ENCODE measurements at regions not wholly inside any gene's neighbourhood (a gene's known extent, or its start where the extent isn't known, plus 50 kb on each side); places are given as distances from the start of the nearest gene placed in this dataset.
"Not testable (repeated sequence)": the region's sequence is repeated elsewhere in the genome, so short reads cannot be mapped to it uniquely, and the experiment has no call there.

DNA sequence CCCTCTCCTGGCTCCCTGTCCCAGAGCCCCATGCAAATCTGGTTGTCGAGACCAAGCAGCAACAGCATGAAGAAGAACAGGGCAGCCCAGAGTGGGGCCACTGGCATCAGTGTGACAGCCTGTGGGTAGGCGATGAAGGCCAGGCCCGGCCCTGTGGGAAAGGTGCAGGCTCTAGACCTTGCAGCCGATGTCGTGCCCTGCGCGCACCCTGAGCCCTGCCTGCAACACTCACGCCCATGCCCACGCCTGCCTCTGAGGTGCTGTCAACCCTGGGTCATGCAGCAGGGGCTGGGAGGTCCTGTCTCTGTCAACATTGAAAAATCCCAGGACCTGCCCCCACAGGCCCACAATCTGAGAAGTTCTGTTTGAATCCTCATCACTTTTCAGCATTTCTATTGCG, 204.0 kb upstream of the TP53TG3 start:
- H3K27ac ChIP-seq; H3K4me3 ChIP-seq; in situ Hi-C loops (cut with MboI; ENCODE audit: low pct_unique_long_range_greater_than_20kb in 2 of 9, low sequenced_read_pairs in 9 of 9, unreplicated experiment in 9 of 9); ATAC-seq (replicated peaks in 6 of 8); H3K4me1 ChIP-seq (replicated peaks in 1 of 2): not testable (repeated sequence)
- no CpG with 5 or more reads among the region's 10 CpGs for WGBS, 10 experiments

DNA sequence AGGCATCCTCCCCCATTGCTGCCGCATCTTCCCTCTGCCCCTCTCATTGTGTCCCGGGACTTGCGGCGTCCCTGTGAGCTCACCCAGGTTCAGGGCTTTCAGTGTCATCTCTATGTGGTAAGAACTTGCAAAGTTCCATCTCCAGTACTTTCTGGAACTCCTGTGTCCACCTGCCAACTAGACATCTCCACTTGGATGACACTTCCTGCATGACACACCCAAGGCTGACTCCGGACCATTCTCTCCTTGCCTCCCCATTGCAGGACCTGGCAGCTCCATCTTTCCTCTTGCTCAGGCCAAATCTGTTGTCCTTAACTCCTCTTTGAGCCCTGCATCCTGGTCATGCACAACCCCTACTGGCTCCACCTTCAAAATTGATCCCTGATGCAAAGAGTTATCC, 200.8 kb upstream of the TP53TG3 start:
- in situ Hi-C loops (cut with MboI; ENCODE audit: low pct_unique_long_range_greater_than_20kb in 2 of 9, low sequenced_read_pairs in 9 of 9, unreplicated experiment in 9 of 9); H3K4me3 ChIP-seq; H3K4me1 ChIP-seq (replicated peaks in 1 of 2); ATAC-seq (replicated peaks in 6 of 8); H3K27ac ChIP-seq: not testable (repeated sequence)
- WGBS, 10 experiments = no CpG with 5 or more reads among the region's 5 CpGs

DNA sequence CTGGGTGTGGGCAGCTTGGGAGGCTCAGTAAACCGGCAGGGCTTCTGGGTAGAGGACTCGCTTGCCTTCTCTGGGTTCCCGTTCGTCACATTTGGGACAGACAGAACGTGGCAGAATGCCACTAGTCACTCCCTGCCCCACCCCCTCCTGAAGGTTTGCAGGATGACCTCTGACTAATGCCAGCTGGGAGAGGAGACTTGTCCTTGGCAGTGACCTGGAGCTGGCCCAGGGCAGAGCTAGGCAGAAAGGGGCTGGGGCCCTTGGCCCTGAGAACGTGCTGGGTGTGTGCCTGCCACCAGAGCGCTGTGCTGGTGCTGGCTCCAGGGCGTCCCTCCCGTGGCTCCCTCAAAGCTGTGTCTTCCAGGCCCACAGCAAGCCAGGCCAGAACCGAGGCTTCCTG, 197.8 kb upstream of the TP53TG3 start:
- in situ Hi-C loops (cut with MboI; ENCODE audit: low pct_unique_long_range_greater_than_20kb in 2 of 9, low sequenced_read_pairs in 9 of 9, unreplicated experiment in 9 of 9) = not testable (repeated sequence)
- no CpG with 5 or more reads among the region's 10 CpGs for WGBS, 10 experiments

DNA sequence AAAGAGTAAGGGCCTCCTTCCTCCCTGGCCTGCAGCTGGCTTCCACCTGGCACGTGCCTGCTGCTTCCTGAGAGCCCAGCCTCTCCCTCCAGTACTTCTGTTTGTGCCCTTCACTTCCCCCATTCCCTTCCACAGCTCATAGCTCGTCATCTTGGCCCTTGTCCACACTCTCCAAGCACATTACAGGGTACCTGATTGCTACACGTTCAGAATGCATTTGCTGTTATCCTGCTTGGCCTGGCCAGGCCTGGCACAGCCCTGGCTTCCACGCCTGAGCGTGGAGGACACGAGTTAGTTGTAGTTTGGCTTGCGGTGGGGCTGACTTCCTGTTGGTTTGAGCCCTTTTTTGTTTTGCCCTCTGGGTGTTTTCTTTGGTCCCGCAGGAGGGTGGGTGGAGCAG, 197.2 kb upstream of the TP53TG3 start:
- WGBS, 10 experiments = no CpG with 5 or more reads among the region's 8 CpGs
- H3K4me1 ChIP-seq (replicated peaks in 1 of 2); in situ Hi-C loops (cut with MboI; ENCODE audit: low pct_unique_long_range_greater_than_20kb in 2 of 9, low sequenced_read_pairs in 9 of 9, unreplicated experiment in 9 of 9); H3K4me3 ChIP-seq; H3K27ac ChIP-seq; ATAC-seq (replicated peaks in 6 of 8): not testable (repeated sequence)

More for the DNA sequence above, 197.8 kb upstream of the TP53TG3 start:
- not testable (repeated sequence) for H3K27ac ChIP-seq; H3K4me3 ChIP-seq; ATAC-seq (replicated peaks in 6 of 8); H3K4me1 ChIP-seq (replicated peaks in 1 of 2)

DNA sequence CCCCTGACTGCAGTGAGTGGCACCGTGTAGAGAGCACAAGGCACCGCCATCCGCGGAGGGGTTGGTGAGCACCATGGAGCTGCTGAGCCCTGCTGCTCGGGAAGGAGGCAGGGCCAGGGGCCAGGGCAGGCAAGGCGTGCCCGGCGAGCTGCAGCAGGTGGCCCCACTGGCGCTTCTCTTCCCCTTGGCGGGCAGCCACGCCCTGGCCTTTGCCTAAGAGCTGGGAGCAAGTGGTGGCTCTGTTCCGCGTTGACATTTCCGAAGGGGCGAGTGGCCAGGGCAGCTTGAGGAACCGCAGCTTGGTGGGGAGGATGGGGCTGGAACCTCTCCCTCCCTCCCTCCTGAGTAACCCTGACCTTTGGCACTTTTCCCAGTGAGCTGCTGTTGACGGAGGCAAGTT, 194.7 kb upstream of the TP53TG3 start:
- H3K4me1 ChIP-seq (replicated peaks in 1 of 2); ATAC-seq (replicated peaks in 6 of 8); in situ Hi-C loops (cut with MboI; ENCODE audit: low pct_unique_long_range_greater_than_20kb in 2 of 9, low sequenced_read_pairs in 9 of 9, unreplicated experiment in 9 of 9); H3K27ac ChIP-seq; H3K4me3 ChIP-seq: not testable (repeated sequence)
- WGBS, 10 experiments = no CpG with 5 or more reads among the region's 17 CpGs

DNA sequence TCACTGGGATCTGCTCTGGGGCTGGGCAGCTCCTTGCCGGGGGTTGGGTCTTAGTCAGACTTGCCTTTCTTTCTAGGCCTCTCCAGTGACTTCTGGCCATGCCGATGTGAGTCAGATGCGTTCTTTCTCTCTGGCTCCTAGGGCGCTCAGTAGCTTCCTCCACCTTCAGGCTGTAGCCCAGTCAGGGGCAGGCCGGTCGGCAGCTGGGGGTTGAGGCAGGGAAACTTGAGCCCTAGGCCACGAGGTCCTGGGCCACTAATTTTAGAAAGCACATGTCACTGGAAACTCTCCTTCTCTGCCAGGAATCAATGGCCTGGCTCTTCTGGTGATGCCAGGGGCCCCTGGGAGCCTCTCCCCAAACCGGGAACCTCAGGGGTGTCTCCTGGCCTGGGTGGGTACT, 192.4 kb upstream of the TP53TG3 start:
- WGBS, 10 experiments = no CpG with 5 or more reads among the region's 8 CpGs
- H3K27ac ChIP-seq; H3K4me1 ChIP-seq (replicated peaks in 1 of 2); ATAC-seq (replicated peaks in 6 of 8); in situ Hi-C loops (cut with MboI; ENCODE audit: low pct_unique_long_range_greater_than_20kb in 2 of 9, low sequenced_read_pairs in 9 of 9, unreplicated experiment in 9 of 9); H3K4me3 ChIP-seq: not testable (repeated sequence)

DNA sequence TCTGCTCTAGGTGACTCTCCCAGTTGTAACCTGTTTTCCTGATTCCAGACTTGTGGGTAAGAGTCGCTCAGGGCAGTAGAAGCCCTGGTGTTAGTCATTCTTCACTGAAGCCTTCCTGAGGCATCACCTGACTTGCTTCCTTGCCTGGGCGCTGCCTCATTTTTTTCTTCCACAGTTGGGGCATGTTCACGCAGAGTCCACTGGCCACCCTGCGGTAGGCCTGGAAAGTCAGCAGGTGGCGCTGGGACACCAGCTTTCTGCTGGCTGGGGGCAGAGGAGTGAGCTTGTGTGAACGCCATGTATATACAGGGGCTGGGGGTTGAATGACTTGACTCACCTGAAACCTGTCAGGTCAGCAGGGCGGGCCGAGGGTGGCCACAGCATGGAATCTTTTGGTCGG, 189.3 kb upstream of the TP53TG3 start:
- no CpG with 5 or more reads among the region's 9 CpGs for WGBS, 10 experiments
- H3K4me3 ChIP-seq; H3K27ac ChIP-seq; H3K4me1 ChIP-seq (replicated peaks in 1 of 2); in situ Hi-C loops (cut with MboI; ENCODE audit: low pct_unique_long_range_greater_than_20kb in 2 of 9, low sequenced_read_pairs in 9 of 9, unreplicated experiment in 9 of 9): not testable (repeated sequence)
- ATAC-seq (replicated peaks in 6 of 8) = peak in 2 of 8 experiments; percentile 88 to 92

DNA sequence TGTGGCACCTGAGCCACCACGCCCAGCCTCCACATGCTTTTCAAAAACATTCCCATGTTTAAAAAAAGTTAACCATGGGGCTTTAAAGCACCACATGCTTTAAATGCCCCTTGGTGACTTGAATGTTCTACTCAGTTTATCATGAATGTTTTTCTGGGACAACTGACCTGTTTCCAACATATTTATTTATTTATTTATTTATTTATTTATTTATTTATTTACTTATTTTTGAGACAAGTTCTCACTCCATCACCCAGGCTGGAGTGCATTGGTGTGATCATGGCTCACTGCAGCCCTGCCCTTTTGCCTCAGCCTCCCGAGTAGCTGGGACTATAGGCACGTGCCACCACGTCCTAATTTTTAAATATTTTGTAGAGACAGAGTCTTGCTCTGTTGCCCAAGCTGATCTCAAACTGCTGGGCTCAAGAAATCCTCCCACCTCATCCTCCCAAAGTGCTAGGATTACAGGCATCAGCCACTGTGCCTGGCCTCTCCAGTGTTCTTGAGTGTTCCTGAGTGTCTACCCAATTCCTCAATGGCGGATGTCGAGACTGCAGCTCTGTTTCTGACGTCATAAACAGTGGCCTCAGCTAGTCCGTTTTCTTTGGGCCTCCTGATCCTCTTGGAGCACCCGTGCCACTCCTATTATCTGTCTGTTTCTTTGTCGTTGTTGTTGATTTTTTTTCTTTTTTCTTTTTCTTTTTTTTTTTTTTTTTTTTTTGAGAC, 185.7 kb upstream of the TP53TG3 start:
- 28% methylated on average over 4 of the region's 10 CpGs; no CpG with 5 or more reads in 9 of the 10 experiments for WGBS, 10 experiments

DNA sequence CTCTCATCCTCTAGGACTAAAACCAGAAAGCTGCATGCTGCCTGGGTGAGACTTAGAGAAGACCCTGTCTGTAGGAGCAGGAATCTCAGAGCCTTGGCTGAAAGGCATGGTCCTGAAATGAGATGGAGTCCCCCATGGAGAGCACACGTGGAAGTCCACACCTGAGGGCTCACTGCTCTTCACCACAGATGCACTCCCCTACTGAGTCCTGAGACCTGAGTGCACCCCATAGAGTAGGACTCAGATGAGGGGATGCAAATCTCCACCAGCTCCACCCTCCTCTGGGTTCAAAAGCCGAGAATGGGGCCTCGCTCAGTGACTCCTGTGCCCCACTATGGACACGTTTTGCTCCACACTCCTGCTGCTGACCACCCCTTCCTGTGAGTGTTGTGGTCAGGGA, 171.4 kb upstream of the TP53TG3 start:
- H3K27ac ChIP-seq; in situ Hi-C loops (cut with MboI; ENCODE audit: low pct_unique_long_range_greater_than_20kb in 2 of 9, low sequenced_read_pairs in 9 of 9, unreplicated experiment in 9 of 9); H3K4me1 ChIP-seq (replicated peaks in 1 of 2); H3K4me3 ChIP-seq; ATAC-seq (replicated peaks in 6 of 8): not testable (repeated sequence)
- WGBS, 10 experiments = no CpG with 5 or more reads among the region's 4 CpGs

More for the DNA sequence above, 185.7 kb upstream of the TP53TG3 start:
- H3K4me1 ChIP-seq (replicated peaks in 1 of 2); in situ Hi-C loops (cut with MboI; ENCODE audit: low pct_unique_long_range_greater_than_20kb in 2 of 9, low sequenced_read_pairs in 9 of 9, unreplicated experiment in 9 of 9); H3K27ac ChIP-seq; ATAC-seq (replicated peaks in 6 of 8); H3K4me3 ChIP-seq: not testable (repeated sequence)

DNA sequence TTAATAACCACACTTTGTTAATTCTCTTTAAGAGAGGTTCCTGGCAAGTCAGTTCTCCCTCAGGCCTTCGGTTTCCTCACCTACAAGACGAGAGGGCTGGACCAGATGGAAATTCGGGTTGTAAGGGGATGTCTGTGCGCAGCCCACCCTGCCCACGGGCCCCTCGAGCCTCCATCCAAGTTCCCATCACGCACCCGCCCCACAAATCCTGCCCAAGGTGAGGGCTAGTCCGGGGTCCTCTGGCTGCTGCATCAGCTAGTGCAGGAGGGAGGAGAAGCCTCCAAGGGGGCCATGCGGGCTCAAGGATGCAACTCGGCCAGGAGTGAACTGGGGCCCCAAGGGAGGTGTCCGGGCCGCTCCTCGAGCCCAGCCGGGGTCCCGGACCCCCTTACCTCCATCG, 169.6 kb upstream of the TP53TG3 start:
- H3K4me1 ChIP-seq (replicated peaks in 1 of 2); H3K4me3 ChIP-seq; in situ Hi-C loops (cut with MboI; ENCODE audit: low pct_unique_long_range_greater_than_20kb in 2 of 9, low sequenced_read_pairs in 9 of 9, unreplicated experiment in 9 of 9); ATAC-seq (replicated peaks in 6 of 8); H3K27ac ChIP-seq: not testable (repeated sequence)
- WGBS, 10 experiments = no CpG with 5 or more reads among the region's 17 CpGs

DNA sequence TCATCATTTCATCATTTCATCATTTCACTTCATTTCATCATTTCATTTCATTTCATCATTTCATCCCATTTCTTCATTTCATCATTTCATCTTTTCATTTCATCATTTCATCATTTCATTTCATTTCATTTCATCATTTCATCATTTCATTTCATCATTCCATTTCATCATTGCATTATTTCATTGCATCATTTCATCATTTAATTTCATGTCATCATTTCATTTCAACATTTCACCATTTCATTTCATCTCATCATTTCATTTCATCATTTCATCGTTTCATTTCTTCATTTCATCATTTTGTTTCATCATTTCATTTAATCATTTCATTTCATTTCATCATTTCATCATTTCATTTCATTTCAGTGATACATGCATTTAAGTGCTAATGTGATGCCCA, 166.9 kb upstream of the TP53TG3 start:
- in situ Hi-C loops (cut with MboI; ENCODE audit: low pct_unique_long_range_greater_than_20kb in 2 of 9, low sequenced_read_pairs in 9 of 9, unreplicated experiment in 9 of 9); H3K4me3 ChIP-seq; ATAC-seq (replicated peaks in 6 of 8); H3K4me1 ChIP-seq (replicated peaks in 1 of 2); H3K27ac ChIP-seq: not testable (repeated sequence)
- 0 to 18% (median 0%) methylated on average over 1 of the region's 1 CpG; no CpG with 5 or more reads in 4 of the 10 experiments for WGBS, 10 experiments

DNA sequence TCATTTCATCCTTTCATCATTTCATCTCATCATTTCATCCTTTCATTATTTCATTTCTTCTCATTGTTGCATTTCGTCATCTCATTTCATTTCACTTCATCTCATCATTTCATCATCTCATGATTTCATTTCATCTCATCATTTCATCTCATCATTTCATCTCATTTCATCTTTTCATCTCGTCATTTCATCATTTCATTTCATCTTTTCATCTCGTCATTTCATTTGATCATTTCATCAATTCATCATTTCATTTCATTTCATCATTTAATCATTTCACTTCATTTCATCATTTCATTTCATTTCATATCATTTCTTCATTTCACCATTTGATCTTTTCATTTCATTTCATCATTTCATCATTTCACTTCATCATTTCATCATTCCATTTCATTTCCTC, 131.3 kb upstream of the TP53TG3 start:
- H3K4me1 ChIP-seq (replicated peaks in 1 of 2); ATAC-seq (replicated peaks in 6 of 8); H3K27ac ChIP-seq; H3K4me3 ChIP-seq; in situ Hi-C loops (cut with MboI; ENCODE audit: low pct_unique_long_range_greater_than_20kb in 2 of 9, low sequenced_read_pairs in 9 of 9, unreplicated experiment in 9 of 9): not testable (repeated sequence)
- 1 to 52% (median 28%) methylated on average over 1 to 3 of the region's 3 CpGs; no CpG with 5 or more reads in 1 of the 10 experiments for WGBS, 10 experiments

DNA sequence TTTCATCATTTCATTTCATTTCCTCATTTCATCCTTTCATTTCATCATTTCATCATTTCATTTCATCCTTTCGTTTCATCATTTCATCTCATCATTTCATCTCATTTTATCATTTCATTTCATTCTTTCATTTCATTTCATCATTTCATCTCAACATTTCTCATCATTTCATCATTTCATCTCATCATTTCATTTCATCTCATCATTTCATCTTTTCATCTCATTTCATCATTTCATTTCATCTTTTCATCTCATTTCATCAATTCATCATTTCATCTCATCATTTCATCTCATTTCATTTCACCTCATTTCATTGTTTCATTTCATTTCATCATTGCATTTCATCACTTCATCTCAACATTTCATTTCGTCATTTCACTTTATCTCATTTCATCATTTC, 129.7 kb upstream of the TP53TG3 start:
- in situ Hi-C loops (cut with MboI; ENCODE audit: low pct_unique_long_range_greater_than_20kb in 2 of 9, low sequenced_read_pairs in 9 of 9, unreplicated experiment in 9 of 9); H3K27ac ChIP-seq; ATAC-seq (replicated peaks in 6 of 8); H3K4me1 ChIP-seq (replicated peaks in 1 of 2); H3K4me3 ChIP-seq: not testable (repeated sequence)
- 14 to 47% (median 27%) methylated on average over 1 of the region's 2 CpGs; no CpG with 5 or more reads in 7 of the 10 experiments for WGBS, 10 experiments

Data from motor neuron (in vitro differentiated cells).